Ishikawa (cell line): ENCODE measurements at regions not wholly inside any gene's neighbourhood (a gene's known extent, or its start where the extent isn't known, plus 50 kb on each side); places are given as distances from the start of the nearest gene placed in this dataset.

Experiments used
- CEBPB ChIP-seq: IDR thresholded peaks from 2 replicates; pipeline ENCODE4 v1.6.1; 2012
- CREB1 ChIP-seq: IDR thresholded peaks from 2 replicates; pipeline ENCODE4 v1.6.1; 2012; ENCODE audit warnings: low read depth
- EGR1 ChIP-seq: IDR thresholded peaks from 2 replicates; pipeline ENCODE4 v1.6.1; 2012
- EP300 ChIP-seq: IDR thresholded peaks from 2 replicates; pipeline ENCODE4 v1.6.1; 2012; ENCODE audit warnings: borderline replicate concordance
- FOXM1 ChIP-seq: IDR thresholded peaks from 2 replicates; pipeline ENCODE4 v1.6.1; 2012; ENCODE audit warnings: low read depth, borderline replicate concordance
- MAX ChIP-seq: IDR thresholded peaks from 2 replicates; pipeline ENCODE4 v1.6.1; 2012
- NFIC ChIP-seq: IDR thresholded peaks from 2 replicates; pipeline ENCODE4 v1.6.1; 2012
- RAD21 ChIP-seq: IDR thresholded peaks from 2 replicates; pipeline ENCODE4 v1.6.1; 2012; ENCODE audit warnings: low read depth
- REST ChIP-seq: IDR thresholded peaks from 2 replicates; pipeline ENCODE4 v1.6.1; 2012; ENCODE audit warnings: low read depth, mild to moderate bottlenecking
- TAF1 ChIP-seq: IDR thresholded peaks from 2 replicates; pipeline ENCODE4 v1.6.1; 2012; ENCODE audit warnings: low read depth, mild to moderate bottlenecking
- TCF12 ChIP-seq: IDR thresholded peaks from 2 replicates; pipeline ENCODE4 v1.6.1; 2012; ENCODE audit warnings: low read depth
- TEAD4 ChIP-seq: IDR thresholded peaks from 2 replicates; pipeline ENCODE4 v1.6.1; 2012
- USF1 ChIP-seq: IDR thresholded peaks from 2 replicates; pipeline ENCODE4 v1.6.1; 2012
- YY1 ChIP-seq: IDR thresholded peaks from 2 replicates; pipeline ENCODE4 v1.6.1; 2012; ENCODE audit warnings: low read depth
- ZBTB7A ChIP-seq: IDR thresholded peaks from 2 replicates; pipeline ENCODE4 v1.6.1; 2012; ENCODE audit warnings: low read depth

GRCh38 chr2:163338270-163338669 lies 397.5 kb downstream of the FIGN start:
- TF ChIP-seq ZBTB7A, result no peak
- TF ChIP-seq REST, result no peak
- TF ChIP-seq TEAD4, result no peak

GRCh38 chr2:163324677-163325076 lies 411.1 kb downstream of the FIGN start:
- no peak for TF ChIP-seq EGR1
- no peak for TF ChIP-seq CEBPB
- TF ChIP-seq CREB1, result no peak
- no peak for TF ChIP-seq YY1
- TF ChIP-seq RAD21, result no peak
- no peak for TF ChIP-seq REST
- no peak for TF ChIP-seq EP300
- TF ChIP-seq ZBTB7A, result no peak
- TF ChIP-seq TEAD4, result no peak
- no peak for TF ChIP-seq TCF12
- TF ChIP-seq TAF1, result no peak
- no peak for TF ChIP-seq USF1
- no peak for TF ChIP-seq FOXM1
- TF ChIP-seq NFIC, result no peak
- TF ChIP-seq MAX, result no peak

- TF ChIP-seq EGR1, result no peak
- TF ChIP-seq NFIC, result no peak
- no peak for TF ChIP-seq FOXM1
- TF ChIP-seq RAD21, result no peak
- TF ChIP-seq REST, result no peak
- no peak for TF ChIP-seq TAF1
- no peak for TF ChIP-seq MAX
- no peak for TF ChIP-seq USF1
- TF ChIP-seq EP300, result no peak
- no peak for TF ChIP-seq TCF12
- no peak for TF ChIP-seq CREB1
- no peak for TF ChIP-seq CEBPB
- no peak for TF ChIP-seq YY1
- no peak for TF ChIP-seq ZBTB7A
Observed at GRCh38 chr2:163319006-163319405, 416.8 kb downstream of the FIGN start.

GRCh38 chr2:163314712-163315111 lies 421.1 kb downstream of the FIGN start:
- TF ChIP-seq CEBPB (no peak), NFIC (no peak), CREB1 (no peak), FOXM1 (no peak), EGR1 (no peak), MAX (no peak), TEAD4 (no peak), EP300 (no peak), YY1 (no peak), ZBTB7A (no peak)

GRCh38 chr2:163312713-163313112 lies 423.1 kb downstream of the FIGN start:
- no peak for TF ChIP-seq TAF1
- 0 out of 2 replicates have a peak, but pooled peaks have one; percentile 23 for TF ChIP-seq FOXM1
- TF ChIP-seq CREB1, result no peak
- TF ChIP-seq EP300, result peak; percentile 36; the same call in 1 of the 2 replicates
- TF ChIP-seq REST, result no peak
- peak; percentile 31; the same call in 1 of the 2 replicates for TF ChIP-seq TEAD4
- TF ChIP-seq MAX, result no peak
- TF ChIP-seq RAD21, result no peak
- peak; percentile 91 for TF ChIP-seq CEBPB
- TF ChIP-seq YY1, result no peak
- no peak for TF ChIP-seq USF1
- no peak for TF ChIP-seq NFIC
- TF ChIP-seq TCF12, result no peak
- TF ChIP-seq ZBTB7A, result no peak
- no peak for TF ChIP-seq EGR1
